Sigmoid colon (tissue), 6 donors: ENCODE measurements at regions not wholly inside any gene's neighbourhood (a gene's known extent, or its start where the extent isn't known, plus 50 kb on each side); places are given as distances from the start of the nearest gene placed in this dataset.

Source experiments
- DNase-seq: peaks from one replicate; pipeline ENCODE4 v3.0.0-alpha.2; 2019
- H3K27ac ChIP-seq, 4 donors: fragments of 200-600 bp; sonication (generic); one replicate each; pipeline ENCODE4 v1.5.1; 2016 to 2019; ENCODE audit warnings: mild to moderate bottlenecking in 1 of 4
- H3K27me3 ChIP-seq, 3 donors: fragments of 200-600 bp; sonication (generic); one replicate each; pipeline ENCODE4 v1.5.1; 2019; ENCODE audit warnings: mild to moderate bottlenecking in 1 of 3
- H3K36me3 ChIP-seq, 4 donors: fragments of 200-600 bp; sonication (generic); one replicate each; pipeline ENCODE4 v1.5.1; 2016 to 2019
- H3K4me1 ChIP-seq, 4 donors: fragments of 200-600 bp; sonication (generic); one replicate each; pipeline ENCODE4 v1.5.1; 2017 to 2019
- H3K4me3 ChIP-seq, 4 donors: fragments of 200-600 bp; sonication (generic); one replicate each; pipeline ENCODE4 v1.5.1; 2017 to 2019; ENCODE audit warnings: mild to moderate bottlenecking in 2 of 4, moderate library complexity in 1 of 4
- H3K9me3 ChIP-seq, 4 donors: fragments of 200-600 bp in 3 of 4; sonication (generic) in 3 of 4; one replicate each; pipeline versions ENCODE4 v1.5.1 to v1.6.1; 2013 to 2019
- EP300 ChIP-seq, 4 donors: sonication (generic); formaldehyde crosslinking; IDR thresholded peaks; one replicate each; pipeline ENCODE4 v1.6.1; 2017; ENCODE audit warnings: antibody characterized with exemption in 4 of 4
- POLR2A ChIP-seq, 2 donors: fragments of 450-650 bp; IDR thresholded peaks; one replicate each; pipeline ENCODE4 v1.6.1; 2016; ENCODE audit warnings: antibody characterized with exemption in 2 of 2, mild to moderate bottlenecking in 2 of 2, moderate library complexity in 2 of 2
- POLR2AphosphoS5 ChIP-seq, 4 donors: sonication (generic); formaldehyde crosslinking; IDR thresholded peaks; one replicate each; pipeline ENCODE4 v1.6.1; 2017; ENCODE audit warnings: antibody characterized with exemption in 4 of 4
- WGBS, 2 donors: extraction: QIAGEN DNeasy Blood & Tissue Kit; methylation state at CpG; one replicate each; pipeline ENCODE4 v1.1.7; 2013; 5-methylcytosine and 5-hydroxymethylcytosine counted together
- intact Hi-C: fragments of 100-400 bp; cut with DNase I; formaldehyde crosslinking; loops from one replicate; pipeline ENCODE4 v1.15.1; 2023
- TF ChIP-seq, protein P1 (sequence below), 4 experiments: fragments of 450-650 bp in 3 of 4; fragments of 200-600 bp in 1 of 4; IDR thresholded peaks; one replicate each; pipeline ENCODE4 v1.5.1; 2016 to 2019; ENCODE audit warnings: antibody characterized with exemption in 4 of 4, mild to moderate bottlenecking in 3 of 4, moderate library complexity in 2 of 4
- donor health status: healthy with polysubstance abuse.
- donor health status: healthy.

DNA sequence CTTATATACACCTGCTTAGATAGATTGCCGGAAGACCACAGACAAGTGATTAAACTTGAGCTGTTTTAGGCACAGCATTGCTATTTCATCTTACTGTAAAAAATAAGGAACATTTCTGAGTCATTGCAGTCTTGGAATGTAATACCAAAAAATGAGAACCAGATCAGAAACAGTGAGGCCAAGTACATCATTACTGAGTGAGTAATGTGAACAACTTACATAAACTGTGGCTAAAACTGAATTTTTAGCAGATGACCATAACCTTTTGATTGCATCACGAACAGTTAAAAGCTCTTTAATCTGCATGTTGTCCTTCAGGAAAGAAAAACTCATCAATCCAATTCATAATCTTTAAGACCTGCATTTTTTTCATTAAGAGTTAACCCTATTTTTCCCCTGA is 157.1 kb upstream of the FGF10 start:
- 67 to 70% methylated on average over 2 of the region's 2 CpGs for WGBS, 2 donors

DNA sequence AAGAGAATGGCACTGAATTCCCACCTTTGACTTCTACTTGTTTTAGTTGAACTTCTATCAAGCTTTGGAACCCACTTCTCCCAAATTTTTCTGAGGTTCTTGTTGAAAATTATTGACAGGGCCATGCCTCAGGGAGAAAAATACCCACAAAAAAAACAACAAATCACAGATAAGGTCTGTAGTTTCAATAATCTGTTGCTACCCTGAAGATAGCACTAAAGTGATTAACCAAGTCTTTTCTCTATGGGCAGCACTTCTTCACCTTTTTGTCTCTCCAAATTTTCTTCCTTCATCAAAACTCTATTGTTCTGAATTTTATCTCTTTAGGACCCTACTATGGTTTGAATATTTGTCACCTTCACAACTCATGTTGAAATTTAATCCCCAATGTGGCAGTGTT is 154.3 kb upstream of the FGF10 start:
- Histone ChIP-seq H3K27me3 (no peaks in the 10 kb centered on the region), H3K27ac (no peak overlapping the region), H3K4me1 (no peaks in the 10 kb centered on the region), H3K4me3 (no peak overlapping the region), H3K36me3 (no peaks in the 10 kb centered on the region), H3K9me3 (no peaks in the 10 kb centered on the region)
- no peak for DNase-seq
- TF ChIP-seq, protein P1, sequence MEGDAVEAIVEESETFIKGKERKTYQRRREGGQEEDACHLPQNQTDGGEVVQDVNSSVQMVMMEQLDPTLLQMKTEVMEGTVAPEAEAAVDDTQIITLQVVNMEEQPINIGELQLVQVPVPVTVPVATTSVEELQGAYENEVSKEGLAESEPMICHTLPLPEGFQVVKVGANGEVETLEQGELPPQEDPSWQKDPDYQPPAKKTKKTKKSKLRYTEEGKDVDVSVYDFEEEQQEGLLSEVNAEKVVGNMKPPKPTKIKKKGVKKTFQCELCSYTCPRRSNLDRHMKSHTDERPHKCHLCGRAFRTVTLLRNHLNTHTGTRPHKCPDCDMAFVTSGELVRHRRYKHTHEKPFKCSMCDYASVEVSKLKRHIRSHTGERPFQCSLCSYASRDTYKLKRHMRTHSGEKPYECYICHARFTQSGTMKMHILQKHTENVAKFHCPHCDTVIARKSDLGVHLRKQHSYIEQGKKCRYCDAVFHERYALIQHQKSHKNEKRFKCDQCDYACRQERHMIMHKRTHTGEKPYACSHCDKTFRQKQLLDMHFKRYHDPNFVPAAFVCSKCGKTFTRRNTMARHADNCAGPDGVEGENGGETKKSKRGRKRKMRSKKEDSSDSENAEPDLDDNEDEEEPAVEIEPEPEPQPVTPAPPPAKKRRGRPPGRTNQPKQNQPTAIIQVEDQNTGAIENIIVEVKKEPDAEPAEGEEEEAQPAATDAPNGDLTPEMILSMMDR (IDR thresholded peaks at IDR 0.05): no peak
- no peak for TF ChIP-seq EP300 (IDR thresholded peaks at IDR 0.05)
- no peak for TF ChIP-seq POLR2AphosphoS5 (IDR thresholded peaks at IDR 0.05)
- no peak for TF ChIP-seq POLR2A (IDR thresholded peaks at IDR 0.05)
- intact Hi-C loops: no loop called here

More for the DNA sequence above, 157.1 kb upstream of the FGF10 start:
- no peak for DNase-seq
- Histone ChIP-seq H3K4me3 (no peak overlapping the region), H3K36me3 (no peaks in the 10 kb centered on the region), H3K4me1 (no peaks in the 10 kb centered on the region), H3K27me3 (no peaks in the 10 kb centered on the region), H3K27ac (no peak overlapping the region), H3K9me3 (no peaks in the 10 kb centered on the region)
- intact Hi-C loops: no loop called here
- no peak for TF ChIP-seq EP300 (IDR thresholded peaks at IDR 0.05)
- TF ChIP-seq POLR2AphosphoS5 (IDR thresholded peaks at IDR 0.05): peak in 2 of 4 donors; percentile 35 to 36

DNA sequence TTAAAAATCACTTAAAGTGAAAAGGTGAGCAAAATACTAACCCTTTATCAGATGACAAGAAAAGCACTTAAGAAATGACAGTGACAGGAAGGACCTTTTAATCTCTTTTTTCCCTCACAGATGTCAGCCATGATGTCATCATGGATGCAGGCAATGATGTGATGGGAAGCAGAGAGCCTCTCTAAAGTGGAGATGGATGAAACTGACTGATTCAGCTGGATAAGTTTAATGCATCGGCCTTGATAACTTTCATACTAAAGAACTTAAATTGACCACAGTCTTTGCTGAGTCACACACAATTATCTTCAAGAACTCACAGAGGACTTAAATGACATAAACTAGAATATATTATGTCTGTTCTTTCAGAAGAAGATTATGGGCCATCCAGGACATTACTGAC is 153.2 kb upstream of the FGF10 start:
- no peaks in the 10 kb centered on the region for H3K9me3 ChIP-seq
- no peaks in the 10 kb centered on the region for H3K36me3 ChIP-seq
- TF ChIP-seq, protein P1 (IDR thresholded peaks at IDR 0.05): no peak
- TF ChIP-seq EP300 (IDR thresholded peaks at IDR 0.05) (no peak), POLR2AphosphoS5 (IDR thresholded peaks at IDR 0.05) (no peak), POLR2A (IDR thresholded peaks at IDR 0.05) (no peak)
- DNase-seq: no peak
- intact Hi-C loops: no loop called here
- no peak overlapping the region for H3K27ac ChIP-seq
- H3K4me3 ChIP-seq: no peak overlapping the region
- no peaks in the 10 kb centered on the region for H3K27me3 ChIP-seq
- WGBS, 2 donors: 85 to 87% methylated on average over 1 of the region's 1 CpG
- H3K4me1 ChIP-seq: no peaks in the 10 kb centered on the region

DNA sequence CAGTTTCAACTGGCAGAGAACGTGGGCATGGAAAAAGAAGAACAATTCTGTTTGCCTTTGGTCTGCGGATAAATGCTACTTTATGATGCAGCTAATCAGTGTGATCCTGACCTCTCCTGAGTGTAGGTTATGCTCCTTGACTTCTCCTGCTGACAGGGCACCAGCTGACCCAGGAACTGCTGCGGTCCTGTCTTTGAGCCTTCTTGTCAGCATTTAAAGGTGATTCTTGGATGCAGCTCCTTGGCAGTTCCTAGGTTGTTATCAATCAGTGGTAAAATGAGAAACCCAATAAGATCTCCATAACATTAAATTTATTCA is 150.3 kb upstream of the FGF10 start:
- no peaks in the 10 kb centered on the region for H3K4me1 ChIP-seq
- H3K4me3 ChIP-seq: no peak overlapping the region
- H3K36me3 ChIP-seq: no peaks in the 10 kb centered on the region
- H3K27ac ChIP-seq: no peak overlapping the region
- no peaks in the 10 kb centered on the region for H3K9me3 ChIP-seq
- 58 to 64% methylated on average over 3 of the region's 3 CpGs for WGBS, 2 donors
- TF ChIP-seq, protein P1 (IDR thresholded peaks at IDR 0.05): no peak
- TF ChIP-seq POLR2A (IDR thresholded peaks at IDR 0.05) (no peak), EP300 (IDR thresholded peaks at IDR 0.05) (no peak), POLR2AphosphoS5 (IDR thresholded peaks at IDR 0.05) (no peak)
- H3K27me3 ChIP-seq: no peaks in the 10 kb centered on the region
- intact Hi-C loops: loop anchor here (10.0 kb wide), 1 partner anchor 235 kb away; no protein-coding TSS in a partner anchor
- no peak for DNase-seq

DNA sequence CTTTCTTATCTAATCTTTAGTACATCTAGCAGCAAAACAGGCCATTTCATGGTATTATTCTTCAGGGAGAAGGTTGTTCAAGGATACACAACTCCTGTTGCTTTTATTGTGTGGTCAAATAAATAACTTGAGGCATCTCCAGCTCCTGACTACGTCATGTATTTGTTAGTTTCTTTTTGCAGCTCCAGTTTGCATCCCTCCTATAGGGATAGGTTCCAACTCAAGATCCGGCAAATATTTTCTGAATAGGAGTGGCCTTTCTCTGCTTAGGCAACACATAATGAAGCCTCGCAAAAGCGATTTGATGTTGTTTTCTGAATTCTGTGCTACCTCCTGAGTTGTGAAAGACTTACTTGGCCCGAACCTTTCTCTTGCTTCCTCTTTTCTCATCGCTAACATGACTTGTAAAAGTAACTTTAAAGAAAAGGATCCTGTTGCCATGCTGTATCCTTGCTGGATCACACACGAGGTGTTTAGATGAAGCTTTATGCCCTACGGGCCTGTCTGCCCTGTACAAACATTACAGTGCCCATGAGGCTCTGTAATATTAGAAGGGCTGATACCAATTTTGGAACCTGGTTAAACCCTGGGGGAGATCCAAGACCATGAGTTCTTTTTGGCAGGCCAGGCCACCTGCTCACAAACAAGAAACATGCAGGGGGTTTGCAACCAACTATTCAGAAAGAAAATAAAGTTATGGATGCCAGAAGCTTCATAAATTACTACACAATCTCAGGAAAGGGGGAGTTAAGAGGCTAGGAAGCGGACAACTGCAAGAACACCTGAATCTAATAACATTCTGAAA is 149.8 kb upstream of the FGF10 start:
- TF ChIP-seq, protein P1 (IDR thresholded peaks at IDR 0.05): no peak
- Histone ChIP-seq H3K36me3 (no peaks in the 10 kb centered on the region), H3K4me3 (no peak overlapping the region), H3K4me1 (no peaks in the 10 kb centered on the region), H3K9me3 (no peaks in the 10 kb centered on the region), H3K27ac (peak overlapping the region in 1 of 4 donors; percentile 19), H3K27me3 (no peaks in the 10 kb centered on the region)
- WGBS, 2 donors: 62 to 69% methylated on average over 9 of the region's 9 CpGs
- intact Hi-C loops: loop anchor here (10.0 kb wide), 1 partner anchor 236 kb away; no protein-coding TSS in a partner anchor
- no peak for DNase-seq
